HAP-1 (cell line): ENCODE measurements at regions not wholly inside any gene's neighbourhood (a gene's known extent, or its start where the extent isn't known, plus 50 kb on each side); places are given as distances from the start of the nearest gene placed in this dataset.
"Not testable (repeated sequence)": the region's sequence is repeated elsewhere in the genome, so short reads cannot be mapped to it uniquely, and the experiment has no call there.

Source experiments
- DNase-seq, 2 experiments: peaks; one replicate each; pipeline ENCODE4 v3.0.0-alpha.2; 2016 to 2020; ENCODE audit warnings: low spot score in 2 of 2
- H3K27me3 ChIP-seq: fragments of 250-450 bp; sonication (Bioruptor Pico); 2 replicates; pipeline ENCODE4 v1.5.1; 2020; ENCODE audit warnings: low read depth, mild to moderate bottlenecking, moderate library complexity
- H3K36me3 ChIP-seq: fragments of 250-450 bp; sonication (Bioruptor Pico); replicated peaks from 2 replicates; pipeline ENCODE4 v1.5.1; 2020; ENCODE audit warnings: mild to moderate bottlenecking
- H3K4me1 ChIP-seq: fragments of 250-450 bp; sonication (Bioruptor Pico); 2 replicates; pipeline ENCODE4 v1.5.1; 2020; ENCODE audit warnings: mild to moderate bottlenecking
- H3K4me3 ChIP-seq: fragments of 250-450 bp; sonication (Bioruptor Pico); 2 replicates; pipeline ENCODE4 v1.5.1; 2020; ENCODE audit warnings: mild to moderate bottlenecking, moderate library complexity
- H3K9me3 ChIP-seq: fragments of 250-450 bp; sonication (Bioruptor Pico); 2 replicates; pipeline ENCODE4 v1.5.1; 2020; ENCODE audit warnings: mild to moderate bottlenecking, moderate library complexity
- in situ Hi-C: fragments of 300-500 bp; cut with MboI; formaldehyde crosslinking; loops from 3 replicates; pipeline ENCODE4 v1.14.3; 2020; ENCODE audit warnings: low sequenced_read_pairs, inconsistent platforms, mixed read lengths

DNA sequence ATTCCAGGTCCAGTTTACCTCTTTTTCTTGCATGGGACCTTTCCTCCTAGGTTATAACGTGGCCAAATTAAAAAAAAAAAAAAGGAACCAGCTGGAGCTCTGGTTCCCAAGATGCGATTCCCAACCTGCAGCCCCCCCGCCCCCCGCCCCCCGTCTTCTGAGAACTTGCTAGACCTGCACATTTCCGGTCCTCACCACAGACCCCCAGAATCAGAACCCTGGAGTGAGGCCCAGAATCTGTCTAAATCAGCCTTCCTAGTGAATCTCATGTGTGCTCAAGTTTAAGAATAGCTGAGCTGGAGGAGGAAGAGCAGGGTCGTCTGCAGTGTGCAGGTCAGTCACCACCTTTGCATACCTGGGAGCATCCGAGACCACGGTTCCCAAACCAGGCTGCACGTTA is 144.2 kb downstream of the KLF6 start:
- in situ Hi-C loops: no loop called here

DNA sequence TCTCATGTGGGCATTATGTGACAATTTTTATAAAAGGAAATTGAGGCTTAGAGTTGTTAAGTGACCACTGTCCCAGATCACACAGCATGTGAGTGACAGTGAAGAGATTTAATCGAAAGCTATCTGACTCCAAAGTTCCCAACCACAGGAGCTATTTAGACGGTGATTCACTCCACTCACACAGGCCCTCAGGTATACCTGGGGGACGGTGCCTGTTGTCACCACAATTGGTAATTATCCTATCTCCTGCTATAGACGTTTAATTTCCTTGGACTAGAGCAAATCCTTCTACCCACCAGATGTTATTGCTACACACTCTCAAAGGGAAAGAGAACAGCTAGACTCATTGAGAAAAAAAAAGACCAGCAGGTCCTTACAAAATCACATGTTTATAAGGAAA is 145.5 kb downstream of the KLF6 start:
- H3K27me3 ChIP-seq: no peaks in the 10 kb centered on the region
- no peak for DNase-seq
- in situ Hi-C loops: no loop called here
- no peaks in the 10 kb centered on the region for H3K36me3 ChIP-seq
- H3K4me3 ChIP-seq: no peak overlapping the region
- no peaks in the 10 kb centered on the region for H3K4me1 ChIP-seq
- no peaks in the 10 kb centered on the region for H3K9me3 ChIP-seq

More for the DNA sequence above, 144.2 kb downstream of the KLF6 start:
- Histone ChIP-seq H3K9me3 (no peaks in the 10 kb centered on the region), H3K4me3 (no peak overlapping the region), H3K4me1 (no peaks in the 10 kb centered on the region), H3K36me3 (no peaks in the 10 kb centered on the region), H3K27me3 (no peaks in the 10 kb centered on the region)
- no peak for DNase-seq

DNA sequence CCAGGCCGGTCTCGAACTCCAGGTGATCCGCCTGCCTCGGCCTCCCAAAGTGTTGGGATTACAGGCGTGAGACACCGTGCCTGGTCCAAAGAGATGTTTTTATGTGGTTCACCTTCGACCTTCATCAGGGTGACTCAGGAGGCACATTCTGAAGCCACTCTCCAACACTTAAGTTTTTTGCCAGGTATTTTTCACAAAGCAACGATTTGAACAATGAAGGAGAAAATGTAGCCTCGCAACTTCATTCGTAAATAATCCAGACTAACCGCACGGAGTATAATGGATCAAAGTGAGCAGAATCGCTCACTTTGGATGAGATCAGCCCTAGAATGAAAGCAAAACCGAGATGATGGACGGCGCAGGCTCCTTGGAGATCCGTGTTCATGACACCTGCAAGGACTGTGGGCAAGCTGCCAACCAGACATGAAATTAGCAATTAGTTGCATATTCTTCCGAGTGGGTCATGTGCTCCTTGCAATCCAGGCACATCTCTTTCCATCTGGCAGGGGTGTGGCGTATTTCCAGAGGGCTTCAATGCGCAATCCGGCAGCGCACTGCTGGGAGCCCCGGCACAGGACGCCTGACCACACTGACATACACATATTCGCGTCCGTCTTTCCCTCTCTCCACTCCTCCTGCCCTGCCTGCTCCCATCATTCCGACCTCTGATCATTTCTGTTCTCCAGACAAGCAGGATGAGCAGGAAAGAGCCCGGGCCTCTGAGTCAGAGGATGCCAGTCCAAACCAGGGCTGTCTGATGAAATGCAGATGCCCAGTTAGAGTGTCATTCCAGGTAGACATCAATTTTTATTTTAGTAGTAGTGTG is 148.4 kb downstream of the KLF6 start:
- DNase-seq: no peak
- H3K36me3 ChIP-seq: no peaks in the 10 kb centered on the region
- H3K4me3 ChIP-seq: no peak overlapping the region
- in situ Hi-C loops: no loop called here
- H3K9me3 ChIP-seq: no peaks in the 10 kb centered on the region
- H3K27me3 ChIP-seq: no peaks in the 10 kb centered on the region
- no peaks in the 10 kb centered on the region for H3K4me1 ChIP-seq

DNA sequence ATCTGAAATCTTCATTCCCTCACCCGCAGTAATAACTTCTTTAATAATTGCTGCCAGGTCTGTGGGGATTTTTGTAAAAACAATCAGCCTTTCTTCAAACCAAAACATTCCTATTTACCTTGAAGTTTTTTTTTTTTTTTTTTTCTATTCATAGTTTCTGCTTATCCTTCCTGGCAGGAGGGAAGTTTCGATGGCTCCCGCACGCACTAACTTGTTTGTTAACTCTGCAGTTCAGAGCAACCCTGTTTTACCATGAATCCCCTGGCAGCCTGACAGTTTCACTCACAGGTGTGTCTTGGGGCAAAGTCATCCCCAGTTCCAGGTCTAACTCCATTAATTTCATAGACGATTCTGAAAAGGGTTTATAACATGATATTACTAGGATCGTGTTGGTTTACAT is 149.3 kb downstream of the KLF6 start:
- Histone ChIP-seq H3K4me3 (no peak overlapping the region), H3K36me3 (no peaks in the 10 kb centered on the region), H3K9me3 (no peaks in the 10 kb centered on the region), H3K27me3 (no peaks in the 10 kb centered on the region), H3K4me1 (no peaks in the 10 kb centered on the region)
- DNase-seq: no peak
- in situ Hi-C loops: no loop called here

DNA sequence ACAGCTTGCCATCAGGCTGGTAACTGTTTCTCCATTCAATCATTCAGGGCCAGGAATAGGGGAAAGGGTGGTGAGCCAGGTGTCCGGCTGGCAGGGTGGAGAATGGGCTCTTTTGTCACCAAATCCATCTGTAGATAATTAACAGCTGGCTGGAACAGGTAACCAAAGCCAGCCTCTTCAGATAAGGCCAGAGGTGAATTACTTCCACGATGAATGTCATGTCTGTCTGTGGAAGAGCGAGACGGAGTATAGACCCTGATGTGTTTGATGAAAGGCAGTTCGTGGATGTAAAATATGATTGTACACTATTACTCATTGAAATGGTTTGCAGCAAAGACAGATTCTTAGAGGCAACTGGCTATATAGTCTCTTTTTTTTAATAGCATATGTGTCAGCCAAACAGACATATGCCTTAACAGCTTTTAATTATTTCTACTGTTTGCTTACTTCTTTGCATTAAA is 149.8 kb downstream of the KLF6 start:
- no peak for DNase-seq
- no peaks in the 10 kb centered on the region for H3K9me3 ChIP-seq
- no peaks in the 10 kb centered on the region for H3K4me1 ChIP-seq
- H3K36me3 ChIP-seq: no peaks in the 10 kb centered on the region
- no peaks in the 10 kb centered on the region for H3K27me3 ChIP-seq
- in situ Hi-C loops: no loop called here
- no peak overlapping the region for H3K4me3 ChIP-seq

DNA sequence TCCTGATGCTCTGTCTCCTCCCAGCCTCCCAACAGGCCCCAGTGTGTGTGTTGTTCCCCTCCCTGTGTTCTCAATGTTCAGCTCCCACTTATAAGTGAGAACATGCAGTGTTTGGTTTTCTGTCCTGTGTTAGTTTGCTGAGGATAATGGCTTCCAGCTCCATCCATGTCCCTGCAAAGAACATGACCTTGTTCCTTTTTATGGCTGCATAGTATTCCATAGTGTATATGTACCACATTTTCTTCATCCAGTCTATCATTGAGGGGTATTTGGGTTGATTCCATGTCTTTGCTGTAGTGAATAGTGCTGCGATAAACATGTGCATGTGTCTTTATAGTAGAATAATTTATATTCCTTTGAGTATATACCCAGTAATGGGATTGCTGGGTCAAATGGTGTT is 150.4 kb downstream of the KLF6 start:
- in situ Hi-C loops, H3K4me3 ChIP-seq, H3K36me3 ChIP-seq, DNase-seq, H3K4me1 ChIP-seq, H3K27me3 ChIP-seq, H3K9me3 ChIP-seq: not testable (repeated sequence)

DNA sequence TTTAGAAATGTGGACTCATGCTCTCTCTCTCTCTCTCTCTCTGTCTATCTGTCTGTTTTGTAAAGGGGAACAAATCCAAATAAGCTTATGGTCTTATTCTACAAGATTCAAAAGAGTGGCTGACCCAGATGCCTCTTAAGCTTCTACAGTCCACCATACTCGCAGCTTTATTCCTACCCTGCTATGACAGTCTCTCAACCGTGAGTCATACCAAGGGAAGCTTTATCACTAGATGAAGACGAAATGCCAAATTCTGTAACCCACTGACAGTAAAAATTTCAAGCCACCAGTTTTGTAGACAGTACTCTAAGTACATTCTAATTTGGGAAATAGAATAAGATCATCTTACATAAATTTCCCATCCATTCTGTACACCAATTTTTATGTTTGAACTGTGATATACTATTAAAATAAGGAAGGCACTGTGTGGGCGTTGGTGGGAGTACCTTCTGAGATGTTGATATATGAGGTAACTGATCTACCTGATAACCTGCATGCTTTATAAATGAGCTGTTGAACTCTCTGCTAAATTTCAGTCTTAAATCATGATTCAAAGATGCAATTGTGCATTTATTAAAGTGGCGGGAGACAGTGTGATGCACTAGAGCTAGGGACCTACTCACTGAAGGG is 153.2 kb downstream of the KLF6 start:
- Histone ChIP-seq H3K4me3 (no peak overlapping the region), H3K36me3 (no peaks in the 10 kb centered on the region), H3K4me1 (no peaks in the 10 kb centered on the region), H3K9me3 (no peaks in the 10 kb centered on the region), H3K27me3 (no peaks in the 10 kb centered on the region)
- DNase-seq: no peak
- in situ Hi-C loops: no loop called here

DNA sequence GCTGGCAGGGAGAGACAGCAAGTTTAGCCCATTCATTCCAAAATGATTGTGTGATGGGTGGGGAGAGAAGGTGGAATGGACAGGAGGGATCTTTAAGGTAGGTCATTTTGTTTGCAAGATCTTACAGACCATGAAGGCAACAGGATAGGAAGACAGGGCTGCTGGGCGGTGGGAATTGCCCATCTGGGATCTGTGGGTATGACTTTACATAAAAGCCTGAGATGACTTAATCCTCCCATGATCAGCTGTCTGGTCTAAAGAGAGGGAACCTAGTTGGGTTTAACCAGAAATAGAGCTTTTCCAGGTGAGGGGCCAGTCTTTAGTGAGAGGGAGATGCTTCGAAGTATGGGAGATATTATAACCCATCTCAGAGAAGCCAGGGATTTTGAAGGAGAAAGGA is 153.7 kb downstream of the KLF6 start:
- H3K27me3 ChIP-seq: no peaks in the 10 kb centered on the region
- no peaks in the 10 kb centered on the region for H3K4me1 ChIP-seq
- no peak for DNase-seq
- no peaks in the 10 kb centered on the region for H3K36me3 ChIP-seq
- H3K9me3 ChIP-seq: no peaks in the 10 kb centered on the region
- in situ Hi-C loops: no loop called here
- no peak overlapping the region for H3K4me3 ChIP-seq

DNA sequence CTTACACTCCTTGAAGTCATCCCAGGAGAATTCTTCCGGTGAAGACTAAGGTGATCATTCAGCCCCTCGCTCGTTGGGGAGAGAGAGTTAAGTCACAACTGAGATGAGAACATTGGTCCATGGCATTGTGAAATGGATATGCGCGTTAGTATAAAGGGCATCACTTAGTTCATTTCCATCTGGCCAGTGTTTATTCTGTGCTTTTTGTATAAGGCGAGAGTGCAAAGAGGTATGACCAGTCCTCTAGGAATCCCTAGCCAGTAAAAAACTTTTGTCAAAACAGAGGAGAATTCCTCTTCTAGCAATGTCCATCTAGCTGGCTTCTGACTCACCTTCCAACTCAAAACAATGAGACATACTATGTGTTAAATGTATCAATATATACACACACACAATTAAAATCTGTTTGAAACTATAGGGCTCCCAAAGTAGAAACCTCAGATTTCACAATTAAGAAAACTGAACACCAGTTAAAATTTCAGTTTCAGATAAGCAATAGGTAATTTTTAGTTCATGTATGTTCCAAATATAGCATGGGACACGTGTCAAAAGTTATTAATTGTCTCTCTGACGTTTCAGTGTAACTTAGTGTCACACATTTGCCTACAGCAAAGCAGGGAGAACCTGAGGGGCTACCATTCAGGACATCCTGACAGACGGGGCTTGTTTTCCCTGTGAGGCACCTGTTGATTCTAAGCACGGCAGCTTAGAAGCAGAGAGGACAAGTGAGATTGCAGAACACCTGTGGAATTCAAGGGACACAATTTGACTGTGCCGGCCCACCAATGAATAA is 158.9 kb downstream of the KLF6 start:
- Histone ChIP-seq H3K4me1 (no peaks in the 10 kb centered on the region), H3K9me3 (no peaks in the 10 kb centered on the region), H3K27me3 (no peaks in the 10 kb centered on the region), H3K4me3 (no peak overlapping the region), H3K36me3 (no peaks in the 10 kb centered on the region)
- in situ Hi-C loops: no loop called here
- no peak for DNase-seq

DNA sequence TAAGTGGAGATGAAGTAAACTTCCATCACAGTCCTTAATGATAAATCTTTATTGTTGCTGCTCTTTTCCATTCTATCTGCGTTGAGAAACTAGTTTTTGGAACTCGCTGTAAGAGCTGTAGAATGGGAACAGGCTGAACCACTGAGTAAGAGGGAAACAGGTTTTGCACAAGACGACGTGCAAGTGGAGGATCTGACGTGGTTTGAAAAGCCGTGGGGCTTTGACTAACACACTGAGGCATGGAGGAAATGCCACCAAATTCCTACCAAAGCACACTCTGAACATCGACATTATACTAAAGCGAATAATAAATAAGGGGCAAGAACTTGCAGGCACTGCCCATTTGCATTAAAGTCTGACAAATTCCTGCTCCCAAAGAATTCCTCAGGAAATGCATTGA is 160.6 kb downstream of the KLF6 start:
- Histone ChIP-seq H3K4me1 (no peaks in the 10 kb centered on the region), H3K27me3 (no peaks in the 10 kb centered on the region), H3K4me3 (no peak overlapping the region), H3K36me3 (no peaks in the 10 kb centered on the region), H3K9me3 (no peaks in the 10 kb centered on the region)
- no peak for DNase-seq
- in situ Hi-C loops: no loop called here

DNA sequence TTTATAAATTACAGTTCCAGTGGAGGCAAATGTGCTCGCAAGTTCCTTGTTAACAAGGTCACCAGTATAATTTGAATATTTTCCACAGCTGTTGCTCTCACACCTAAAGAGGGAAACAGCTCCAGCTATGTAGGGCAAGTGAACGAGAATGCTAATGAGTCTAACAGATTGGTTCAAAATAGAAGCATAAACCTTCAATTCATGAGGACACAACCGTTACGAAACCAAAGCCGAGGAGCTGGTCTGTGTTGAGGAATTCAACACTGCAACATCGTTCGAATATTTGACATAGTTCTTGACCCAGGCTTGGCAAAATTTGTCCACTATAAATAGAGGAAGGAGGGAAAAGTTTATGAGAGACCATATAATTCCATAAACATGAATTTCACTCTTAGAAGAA is 161.3 kb downstream of the KLF6 start:
- H3K36me3 ChIP-seq: no peaks in the 10 kb centered on the region
- DNase-seq: no peak
- no peak overlapping the region for H3K4me3 ChIP-seq
- no peaks in the 10 kb centered on the region for H3K4me1 ChIP-seq
- in situ Hi-C loops: no loop called here
- H3K9me3 ChIP-seq: no peaks in the 10 kb centered on the region
- no peaks in the 10 kb centered on the region for H3K27me3 ChIP-seq

DNA sequence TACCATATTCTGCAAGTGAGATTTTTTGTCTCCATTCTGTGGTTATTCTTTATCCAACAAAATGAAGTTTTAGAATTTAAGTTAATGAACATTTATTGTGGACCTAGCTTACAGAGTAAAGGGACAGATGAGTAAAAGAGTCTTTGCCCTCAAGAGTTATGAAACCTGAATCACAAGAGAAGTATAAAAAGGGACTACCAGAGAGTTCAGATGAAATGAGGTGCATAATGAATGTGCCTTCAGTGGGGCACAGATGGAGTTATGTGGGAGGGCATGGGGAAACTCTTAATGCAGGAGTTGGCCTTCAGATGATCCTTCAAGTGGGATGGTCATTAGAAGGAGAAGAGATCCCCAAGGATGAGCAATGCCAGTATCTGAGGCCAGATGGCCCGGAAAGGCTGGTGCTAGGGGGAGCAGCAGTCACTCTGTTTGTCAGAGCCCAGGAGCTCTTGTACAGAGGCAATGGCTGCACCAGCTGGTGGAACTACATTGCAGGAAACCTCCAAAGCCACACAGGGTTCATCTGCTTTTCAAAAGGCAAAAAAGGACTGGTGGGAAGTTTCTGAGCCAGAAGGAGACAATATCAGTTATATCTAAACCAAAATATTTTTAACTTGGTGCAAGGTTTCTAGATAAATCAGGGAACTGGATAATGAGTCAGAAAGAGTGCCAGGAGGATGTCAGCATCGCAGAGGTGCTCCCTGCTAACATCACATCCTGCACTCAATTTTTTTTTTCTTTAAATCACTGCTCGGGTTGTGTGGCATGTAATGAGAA is 162.0 kb downstream of the KLF6 start:
- no peaks in the 10 kb centered on the region for H3K27me3 ChIP-seq
- H3K4me3 ChIP-seq: no peak overlapping the region
- no peaks in the 10 kb centered on the region for H3K4me1 ChIP-seq
- DNase-seq: no peak
- H3K36me3 ChIP-seq: no peaks in the 10 kb centered on the region
- no peaks in the 10 kb centered on the region for H3K9me3 ChIP-seq
- in situ Hi-C loops: no loop called here

DNA sequence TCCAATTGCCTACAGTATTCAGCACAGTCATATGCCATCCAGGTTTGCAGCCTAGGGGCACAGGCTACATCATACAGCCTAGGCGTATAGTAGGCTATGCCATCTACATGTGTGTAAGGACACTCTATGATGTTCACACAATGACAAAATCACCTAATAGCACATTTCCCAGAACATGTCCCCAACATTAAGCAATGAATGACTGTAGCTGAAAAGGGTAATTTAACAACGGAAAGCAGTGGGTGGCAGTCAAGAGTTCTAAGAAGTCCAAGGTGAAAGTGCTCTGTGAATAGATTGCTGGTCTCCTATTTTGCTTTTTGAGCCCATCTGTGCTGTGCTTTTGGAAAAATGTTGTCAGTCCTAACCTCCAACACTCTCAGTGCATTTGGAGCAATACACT is 162.6 kb downstream of the KLF6 start:
- Histone ChIP-seq H3K4me1 (no peaks in the 10 kb centered on the region), H3K4me3 (no peak overlapping the region), H3K36me3 (no peaks in the 10 kb centered on the region), H3K9me3 (no peaks in the 10 kb centered on the region), H3K27me3 (no peaks in the 10 kb centered on the region)
- DNase-seq: no peak
- in situ Hi-C loops: no loop called here
